SK-N-SH (cell line): ENCODE measurements at regions not wholly inside any gene's neighbourhood (a gene's known extent, or its start where the extent isn't known, plus 50 kb on each side); places are given as distances from the start of the nearest gene placed in this dataset.

Experiments
- CTCF ChIA-PET: fragments of 300-600, 350-600 bp; formaldehyde crosslinking; extraction: SDS; loops from one replicate; lab custom pipeline; 2021; lab: Yijun Ruan, JAX
- POLR2A ChIA-PET: fragments of 350-600 bp; sonication (Branson Sonifier 250); formaldehyde crosslinking; extraction: SDS; loops from one replicate; lab custom pipeline; 2020; ENCODE audit warnings: antibody characterized with exemption, inconsistent platforms; lab: Yijun Ruan, JAX
- DNase-seq: peaks from one replicate; pipeline ENCODE4 v3.0.0; 2012
- H2AFZ ChIP-seq: fragments of 200-600 bp; sonication (generic); 2 replicates; pipeline ENCODE4 v1.8.1; 2016; ENCODE audit warnings: antibody characterized with exemption, mild to moderate bottlenecking, low read depth
- H3F3A ChIP-seq: fragments of 200-600 bp; sonication (generic); replicated peaks from 2 replicates; pipeline ENCODE3; 2016; ENCODE audit warnings: antibody characterized with exemption, mild to moderate bottlenecking; ENCODE audit not compliant: insufficient read depth
- H3K27ac ChIP-seq, 2 experiments: fragments of 200-500 bp in 1 of 2; fragments of 200-600 bp in 1 of 2; sonication (Bioruptor generic) in 1 of 2; sonication (generic), shearing (Covaris generic) in 1 of 2; 2 replicates each; pipeline versions ENCODE4 v1.5.1 to v1.6.1; 2014 to 2016; ENCODE audit warnings: low read depth in 2 of 2, inconsistent platforms in 1 of 2, low read length in 1 of 2, mild to moderate bottlenecking in 1 of 2, mixed read lengths in 1 of 2
- H3K27me3 ChIP-seq: fragments of 200-600 bp; sonication (generic), shearing (Covaris generic); 2 replicates; pipeline ENCODE4 v1.6.1; 2016; ENCODE audit warnings: mixed run types; ENCODE audit not compliant: insufficient read depth
- H3K36me3 ChIP-seq, 2 experiments: fragments of 200-500 bp in 1 of 2; fragments of 200-600 bp in 1 of 2; sonication (Bioruptor generic) in 1 of 2; sonication (generic) in 1 of 2; replicated peaks in 1 of 2; 2 replicates each; pipeline versions ENCODE3 to v1.5.1; 2014 to 2016; ENCODE audit warnings: low read length in 1 of 2, mild to moderate bottlenecking in 1 of 2; ENCODE audit not compliant: insufficient read depth in 2 of 2, control insufficient read depth in 1 of 2
- H3K4me1 ChIP-seq, 2 experiments: fragments of 200-500 bp in 1 of 2; fragments of 200-600 bp in 1 of 2; sonication (Bioruptor generic) in 1 of 2; sonication (generic), shearing (Covaris generic) in 1 of 2; 2 replicates each; pipeline versions ENCODE4 v1.5.1 to v1.6.1; 2014 to 2016; ENCODE audit warnings: low read depth in 1 of 2, low read length in 1 of 2, mixed run types in 1 of 2; ENCODE audit not compliant: insufficient read depth in 2 of 2, control insufficient read depth in 1 of 2
- H3K4me2 ChIP-seq: fragments of 200-600 bp; sonication (generic), shearing (Covaris generic); 2 replicates; pipeline ENCODE4 v1.6.1; 2017; ENCODE audit warnings: mixed run types
- H3K4me3 ChIP-seq, 2 experiments: fragments of 200-500 bp in 1 of 2; fragments of 200-600 bp in 1 of 2; sonication (Bioruptor generic) in 1 of 2; sonication (generic), shearing (Covaris generic) in 1 of 2; 2 replicates each; pipeline versions ENCODE4 v1.5.1 to v1.8.1; 2014 to 2016; ENCODE audit warnings: low read depth in 2 of 2, inconsistent platforms in 1 of 2, low read length in 1 of 2, mild to moderate bottlenecking in 1 of 2, mixed read lengths in 1 of 2, moderate library complexity in 1 of 2
- H3K79me2 ChIP-seq: fragments of 200-600 bp; sonication (generic); 2 replicates; pipeline ENCODE4 v1.8.1; 2017; ENCODE audit warnings: mild to moderate bottlenecking; ENCODE audit not compliant: insufficient read depth
- H3K9ac ChIP-seq: fragments of 200-600 bp; sonication (generic); 2 replicates; pipeline ENCODE4 v1.6.1; 2017; ENCODE audit warnings: mixed run types
- H3K9me2 ChIP-seq: fragments of 200-600 bp; sonication (generic); 2 replicates; pipeline ENCODE4 v1.6.1; 2017; ENCODE audit warnings: mixed run types
- H3K9me3 ChIP-seq: fragments of 200-600 bp; sonication (generic); 2 replicates; pipeline ENCODE4 v1.6.1; 2017; ENCODE audit warnings: mixed run types, mild to moderate bottlenecking, moderate library complexity
- H4K20me1 ChIP-seq: fragments of 200-600 bp; sonication (generic); 2 replicates; pipeline ENCODE4 v1.6.1; 2017; ENCODE audit warnings: mild to moderate bottlenecking, mixed run types; ENCODE audit not compliant: insufficient read depth
- EP300 ChIP-seq, 2 experiments: IDR thresholded peaks; 2 replicates each; pipeline versions ENCODE4 v1.4.0 to v1.6.1; 2012; ENCODE audit warnings: borderline replicate concordance in 1 of 2, low read depth in 1 of 2, low read length in 1 of 2
- EZH2phosphoT487 ChIP-seq: fragments of 200-600 bp; sonication (generic); IDR thresholded peaks from 2 replicates; pipeline ENCODE4 v1.6.1; 2017; ENCODE audit warnings: low read depth, mixed run types, mild to moderate bottlenecking, antibody characterized with exemption, moderate library complexity, borderline replicate concordance
- FOSL2 ChIP-seq: IDR thresholded peaks from 2 replicates; pipeline ENCODE4 v1.4.0; 2012; ENCODE audit warnings: low read depth, mild to moderate bottlenecking, moderate library complexity, borderline replicate concordance
- GABPA ChIP-seq: IDR thresholded peaks from 2 replicates; pipeline ENCODE4 v1.4.0; 2012; ENCODE audit warnings: low read depth, mild to moderate bottlenecking
- MAX ChIP-seq: IDR thresholded peaks from 2 replicates; pipeline ENCODE4 v1.4.0; 2012; ENCODE audit warnings: low read depth
- MEF2A ChIP-seq: IDR thresholded peaks from 2 replicates; pipeline ENCODE4 v1.4.0; 2012; ENCODE audit warnings: low read depth, borderline replicate concordance
- MXI1 ChIP-seq: IDR thresholded peaks from 2 replicates; pipeline ENCODE4 v1.6.1; 2012; ENCODE audit warnings: mild to moderate bottlenecking, low read depth, low read length, improper control_type of control experiment
- NFIC ChIP-seq: IDR thresholded peaks from 2 replicates; pipeline ENCODE4 v1.4.0; 2012; ENCODE audit warnings: borderline replicate concordance
- RAD21 ChIP-seq: IDR thresholded peaks from 2 replicates; pipeline ENCODE4 v1.6.1; 2012; ENCODE audit warnings: mild to moderate bottlenecking, low read length
- REST ChIP-seq: IDR thresholded peaks from 2 replicates; pipeline ENCODE4 v1.6.1; 2012; ENCODE audit warnings: mild to moderate bottlenecking, low read depth, low read length, moderate library complexity
- SMC3 ChIP-seq: IDR thresholded peaks from 2 replicates; pipeline ENCODE4 v1.6.1; 2012; ENCODE audit warnings: low read depth, low read length, improper control_type of control experiment
- TCF12 ChIP-seq: IDR thresholded peaks from 2 replicates; pipeline ENCODE4 v1.4.0; 2012
- TEAD4 ChIP-seq: IDR thresholded peaks from 2 replicates; pipeline ENCODE4 v1.4.0; 2012; ENCODE audit warnings: mild to moderate bottlenecking, borderline replicate concordance; ENCODE audit not compliant: insufficient read depth
- USF2 ChIP-seq: fragments of 150-350 bp; IDR thresholded peaks from 2 replicates; pipeline ENCODE4 v1.6.1; 2017; ENCODE audit warnings: antibody characterized with exemption, low read length, low read depth, borderline replicate concordance
- YY1 ChIP-seq: IDR thresholded peaks from 2 replicates; pipeline ENCODE4 v1.4.0; 2012; ENCODE audit warnings: low read depth, mild to moderate bottlenecking
- TF ChIP-seq, protein P1 (sequence below): fragments of 200-600 bp; sonication (generic); IDR thresholded peaks from 2 replicates; pipeline ENCODE4 v1.6.1; 2017; ENCODE audit warnings: antibody characterized with exemption, mild to moderate bottlenecking, moderate library complexity
- TF ChIP-seq, protein P2 (sequence below): fragments of 150-350 bp; IDR thresholded peaks from 2 replicates; pipeline ENCODE4 v1.6.1; 2016; ENCODE audit warnings: mild to moderate bottlenecking, low read depth, low read length

DNA sequence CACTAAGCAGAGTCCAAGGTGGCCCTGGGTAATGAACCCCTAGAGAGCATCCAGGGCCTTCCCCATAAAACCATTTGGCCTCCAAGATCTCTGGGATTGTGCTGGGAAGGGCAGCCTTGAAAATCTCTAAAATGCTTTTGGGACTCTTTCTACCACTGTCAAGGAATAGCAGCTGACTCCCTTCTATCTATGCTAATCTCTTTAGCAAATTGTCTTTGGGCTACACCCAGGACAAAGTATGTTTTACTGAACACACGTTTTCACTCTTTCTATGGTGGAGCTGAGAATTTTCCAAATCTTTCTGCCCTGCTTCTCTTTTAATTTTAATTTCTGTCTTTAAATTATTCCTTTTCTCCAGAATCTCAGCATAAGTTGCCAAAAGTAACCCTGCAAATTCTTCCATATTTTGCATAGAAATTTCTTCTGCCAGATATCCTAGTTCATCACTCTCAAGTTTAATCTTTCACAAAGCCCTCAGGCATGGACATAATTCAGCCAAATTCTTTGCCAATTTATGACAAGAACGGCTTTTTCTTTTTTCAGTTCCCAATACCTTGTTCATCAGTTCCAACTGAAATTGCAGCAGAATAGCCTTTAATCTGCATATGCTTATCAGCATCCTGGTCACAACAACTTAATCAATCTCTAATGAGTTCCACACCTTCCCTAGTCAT is 687.0 kb upstream of the ADGRL4 start (continued):
- TF ChIP-seq, protein P1, sequence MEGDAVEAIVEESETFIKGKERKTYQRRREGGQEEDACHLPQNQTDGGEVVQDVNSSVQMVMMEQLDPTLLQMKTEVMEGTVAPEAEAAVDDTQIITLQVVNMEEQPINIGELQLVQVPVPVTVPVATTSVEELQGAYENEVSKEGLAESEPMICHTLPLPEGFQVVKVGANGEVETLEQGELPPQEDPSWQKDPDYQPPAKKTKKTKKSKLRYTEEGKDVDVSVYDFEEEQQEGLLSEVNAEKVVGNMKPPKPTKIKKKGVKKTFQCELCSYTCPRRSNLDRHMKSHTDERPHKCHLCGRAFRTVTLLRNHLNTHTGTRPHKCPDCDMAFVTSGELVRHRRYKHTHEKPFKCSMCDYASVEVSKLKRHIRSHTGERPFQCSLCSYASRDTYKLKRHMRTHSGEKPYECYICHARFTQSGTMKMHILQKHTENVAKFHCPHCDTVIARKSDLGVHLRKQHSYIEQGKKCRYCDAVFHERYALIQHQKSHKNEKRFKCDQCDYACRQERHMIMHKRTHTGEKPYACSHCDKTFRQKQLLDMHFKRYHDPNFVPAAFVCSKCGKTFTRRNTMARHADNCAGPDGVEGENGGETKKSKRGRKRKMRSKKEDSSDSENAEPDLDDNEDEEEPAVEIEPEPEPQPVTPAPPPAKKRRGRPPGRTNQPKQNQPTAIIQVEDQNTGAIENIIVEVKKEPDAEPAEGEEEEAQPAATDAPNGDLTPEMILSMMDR, result no peak
- TF ChIP-seq USF2 (no peak), TEAD4 (no peak), TCF12 (no peak), MXI1 (no peak), RAD21 (no peak)

- H3K27me3 ChIP-seq, result no peaks in the 10 kb centered on the region
- no peak overlapping the region for H3K9ac ChIP-seq
- no peaks in the 10 kb centered on the region for H4K20me1 ChIP-seq
- no peak overlapping the region for H2AFZ ChIP-seq
- 0 out of 2 replicates have a peak, but pooled peaks cover 4% of the 10 kb centered on the region for H3K9me2 ChIP-seq
- H3K27ac ChIP-seq, result no peak overlapping the region
- no peaks in the 10 kb centered on the region for H3K36me3 ChIP-seq
- ChIA-PET POLR2A (no interaction called here), CTCF (no interaction called here)
- no peak for DNase-seq
- no peaks in the 10 kb centered on the region for H3K9me3 ChIP-seq
- H3K4me3 ChIP-seq, result no peak overlapping the region
- no peak overlapping the region for H3K4me2 ChIP-seq
- TF ChIP-seq EP300 (IDR thresholded peaks at IDR 0.05; ENCODE audit: borderline replicate concordance in 1 of 2, low read depth in 1 of 2, low read length in 1 of 2) (no peak), FOSL2 (no peak), MAX (no peak), MEF2A (no peak), REST (no peak), NFIC (no peak), YY1 (no peak), TCF12 (no peak), GABPA (no peak), USF2 (no peak), EZH2phosphoT487 (no peak), SMC3 (no peak)
- TF ChIP-seq, protein P2, sequence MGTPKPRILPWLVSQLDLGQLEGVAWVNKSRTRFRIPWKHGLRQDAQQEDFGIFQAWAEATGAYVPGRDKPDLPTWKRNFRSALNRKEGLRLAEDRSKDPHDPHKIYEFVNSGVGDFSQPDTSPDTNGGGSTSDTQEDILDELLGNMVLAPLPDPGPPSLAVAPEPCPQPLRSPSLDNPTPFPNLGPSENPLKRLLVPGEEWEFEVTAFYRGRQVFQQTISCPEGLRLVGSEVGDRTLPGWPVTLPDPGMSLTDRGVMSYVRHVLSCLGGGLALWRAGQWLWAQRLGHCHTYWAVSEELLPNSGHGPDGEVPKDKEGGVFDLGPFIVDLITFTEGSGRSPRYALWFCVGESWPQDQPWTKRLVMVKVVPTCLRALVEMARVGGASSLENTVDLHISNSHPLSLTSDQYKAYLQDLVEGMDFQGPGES, result no peak
- TF ChIP-seq, protein P1, result no peak
- H3F3A ChIP-seq, result no peaks in the 10 kb centered on the region
- H3K4me1 ChIP-seq, result no peaks in the 10 kb centered on the region
- H3K79me2 ChIP-seq, result no peaks in the 10 kb centered on the region
Measured at GRCh38 chr1:79692519-79692918, 686.0 kb upstream of the ADGRL4 start.
